SHP77 (cell line): ENCODE measurements at regions not wholly inside any gene's neighbourhood (a gene's known extent, or its start where the extent isn't known, plus 50 kb on each side); places are given as distances from the start of the nearest gene placed in this dataset.

Experiments
- DNase-seq, 2 experiments: peaks; one replicate each; lab custom pipeline; 2025; lab: John Stamatoyannopoulos, UW

DNA sequence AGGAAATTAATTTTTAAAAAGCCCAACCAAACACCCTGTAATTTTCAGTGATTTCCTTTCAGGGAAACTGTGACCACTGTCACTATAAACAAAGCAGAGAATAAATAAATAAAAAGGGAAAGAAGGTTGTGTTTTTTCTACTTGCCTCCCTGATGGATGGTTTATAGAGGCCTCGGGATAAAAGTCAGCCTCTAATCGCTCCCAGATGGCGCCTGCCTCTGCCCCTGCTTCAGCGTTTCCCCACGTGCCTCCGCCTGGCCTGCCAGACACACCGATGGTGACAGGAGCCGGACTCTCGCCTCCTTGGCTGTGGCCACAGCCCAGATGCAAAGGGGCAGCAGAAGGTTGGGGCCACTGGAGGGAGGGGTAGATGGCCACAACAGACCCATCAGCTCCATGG lies 327.7 kb downstream of the CDC5L start:
- no peak for DNase-seq

- DNase-seq = no peak
Measured at GRCh38 chr6:44715925-44716324, 328.4 kb downstream of the CDC5L start.

GRCh38 chr6:44717431-44717830 lies 329.9 kb downstream of the CDC5L start:
- no peak for DNase-seq

GRCh38 chr6:44721954-44722578 lies 334.6 kb downstream of the CDC5L start:
- no peak for DNase-seq

- no peak for DNase-seq
Measured at GRCh38 chr6:44722736-44723135, 335.2 kb downstream of the CDC5L start.

GRCh38 chr6:44723439-44724197 lies 336.1 kb downstream of the CDC5L start:
- no peak for DNase-seq

- no peak for DNase-seq
Measured at GRCh38 chr6:44725070-44725469, 337.6 kb downstream of the CDC5L start.

GRCh38 chr6:44727651-44728630 lies 340.4 kb downstream of the CDC5L start:
- DNase-seq = no peak

- no peak for DNase-seq
Measured at GRCh38 chr6:44730771-44731391, 343.4 kb downstream of the CDC5L start.

GRCh38 chr6:44731485-44732095 lies 344.1 kb downstream of the CDC5L start:
- DNase-seq = no peak

DNA sequence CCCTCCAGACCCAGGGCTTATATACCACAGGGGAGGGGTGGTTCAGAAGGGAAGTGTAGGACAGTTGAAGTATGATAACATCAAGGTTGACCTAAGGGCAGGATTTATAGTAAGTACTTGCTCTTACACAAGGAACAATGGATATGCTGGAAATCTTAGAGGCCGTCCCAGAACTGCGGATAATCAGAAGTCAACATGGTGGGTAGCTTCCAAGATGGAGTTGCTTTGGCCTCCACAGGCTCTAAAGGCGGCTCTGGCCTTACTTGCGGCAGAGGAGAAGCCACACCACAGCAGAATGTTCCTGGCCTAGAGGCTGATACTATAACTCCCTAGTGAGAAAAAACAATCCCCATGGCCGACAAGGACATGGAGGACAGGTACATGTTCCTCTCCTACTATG lies 344.7 kb downstream of the CDC5L start:
- DNase-seq = no peak

GRCh38 chr6:44733126-44733525 lies 345.6 kb downstream of the CDC5L start:
- DNase-seq = no peak

DNA sequence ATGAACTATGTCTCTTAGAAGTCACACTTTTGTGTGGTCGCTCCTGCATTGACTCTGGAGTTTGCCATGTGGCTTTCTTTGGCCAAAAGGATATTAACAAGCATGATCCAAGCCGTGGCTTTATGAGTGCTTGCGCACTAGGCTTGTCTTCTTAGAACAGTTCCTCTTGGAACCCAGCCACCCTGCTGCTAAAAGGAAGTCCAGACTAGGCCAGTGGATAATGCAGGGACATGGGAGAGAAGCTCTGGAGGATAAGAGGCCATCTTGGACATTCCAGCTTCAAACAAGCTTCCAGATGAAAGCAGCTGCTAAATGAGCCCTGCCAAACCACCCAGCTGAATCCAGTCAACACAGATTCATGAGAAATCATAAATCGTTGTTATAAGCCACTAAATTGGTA lies 346.4 kb downstream of the CDC5L start:
- no peak for DNase-seq

DNA sequence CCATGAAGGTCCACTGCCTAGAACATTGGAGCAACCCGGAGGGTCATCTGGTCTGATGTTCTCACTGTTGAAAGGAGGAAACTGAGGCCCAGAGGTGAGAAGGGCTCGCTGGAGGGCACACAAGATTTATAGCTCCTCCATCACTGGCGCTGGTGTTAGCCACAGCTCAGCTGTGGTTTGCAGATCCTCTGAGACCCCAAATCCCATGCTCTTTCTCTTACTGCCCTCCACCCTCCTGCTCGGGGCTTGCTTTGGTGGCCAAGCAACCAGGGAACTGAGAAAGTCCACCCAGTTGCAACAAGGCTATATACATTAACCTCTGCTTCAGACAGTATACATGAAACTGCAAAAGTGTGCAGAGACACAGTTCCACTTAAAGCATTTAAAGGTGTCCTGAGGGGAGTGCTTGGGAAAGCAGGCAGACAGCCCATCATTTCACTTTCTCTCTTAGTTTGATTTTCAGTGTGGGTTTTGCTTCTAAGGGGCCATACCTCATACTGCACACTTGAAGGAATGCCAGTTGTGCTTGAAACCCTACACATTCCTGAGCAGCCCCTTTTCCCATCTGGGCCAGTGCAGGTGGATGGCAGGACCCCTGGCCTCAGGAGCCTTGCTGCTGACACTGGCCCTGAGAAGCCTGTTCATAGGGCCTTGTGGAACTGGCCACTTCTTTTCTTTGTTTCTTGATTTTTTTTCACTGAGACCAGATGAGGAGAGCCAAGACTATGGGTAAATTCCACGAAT lies 347.6 kb downstream of the CDC5L start:
- no peak for DNase-seq

DNA sequence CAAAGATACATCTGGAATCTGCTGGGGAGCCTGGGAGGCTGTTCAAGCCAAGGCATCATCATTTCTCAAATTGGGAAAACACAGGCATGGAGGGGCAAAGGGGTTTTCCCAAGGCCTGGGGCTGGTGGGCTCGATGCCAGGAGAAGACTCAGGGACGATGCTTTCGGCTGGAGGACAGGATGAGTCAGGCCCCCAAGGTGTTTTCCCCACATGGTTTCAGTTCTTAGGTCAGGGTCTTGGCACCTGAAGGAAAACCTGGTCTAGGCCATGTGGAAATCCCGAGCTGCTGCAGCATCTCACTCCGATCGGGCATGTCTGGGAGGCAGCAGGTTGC lies 348.1 kb downstream of the CDC5L start:
- no peak for DNase-seq

GRCh38 chr6:44737341-44737740 lies 349.8 kb downstream of the CDC5L start:
- DNase-seq = no peak

DNA sequence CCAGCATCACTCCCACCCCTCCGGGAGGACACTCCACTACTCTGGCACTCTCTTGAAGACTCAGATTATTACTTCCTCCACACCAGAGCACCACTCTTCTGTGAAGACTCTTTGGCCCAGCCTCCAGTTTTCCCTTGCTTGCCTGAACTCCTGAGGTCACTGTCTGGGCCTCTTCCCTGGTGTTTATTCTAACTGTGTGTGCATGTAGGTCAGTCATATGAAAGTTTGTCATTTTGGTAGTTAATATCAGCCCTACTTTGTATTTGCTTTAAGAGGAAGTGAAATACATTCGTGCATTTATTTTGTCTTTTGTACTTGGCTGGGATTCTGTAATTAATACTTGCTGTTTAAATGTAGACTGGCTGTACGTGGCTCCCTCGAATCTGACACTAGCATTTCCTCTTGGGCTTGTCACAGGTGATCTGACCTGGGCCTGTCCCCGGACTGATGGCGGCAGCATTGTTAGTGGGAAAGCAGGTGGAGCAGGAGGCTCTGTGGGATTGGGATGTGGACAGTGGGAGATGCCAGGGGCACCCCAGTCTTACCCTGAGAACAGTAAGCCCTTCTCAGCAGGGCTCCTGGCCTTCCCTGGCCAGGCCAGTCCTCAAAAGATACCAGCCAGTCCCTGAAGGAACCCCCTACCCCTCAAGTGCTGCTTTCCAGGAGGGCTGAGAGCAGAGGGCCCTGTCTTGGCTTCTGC lies 350.5 kb downstream of the CDC5L start:
- DNase-seq = no peak

- DNase-seq = no peak
Measured at GRCh38 chr6:44738601-44739146, 351.2 kb downstream of the CDC5L start.

DNA sequence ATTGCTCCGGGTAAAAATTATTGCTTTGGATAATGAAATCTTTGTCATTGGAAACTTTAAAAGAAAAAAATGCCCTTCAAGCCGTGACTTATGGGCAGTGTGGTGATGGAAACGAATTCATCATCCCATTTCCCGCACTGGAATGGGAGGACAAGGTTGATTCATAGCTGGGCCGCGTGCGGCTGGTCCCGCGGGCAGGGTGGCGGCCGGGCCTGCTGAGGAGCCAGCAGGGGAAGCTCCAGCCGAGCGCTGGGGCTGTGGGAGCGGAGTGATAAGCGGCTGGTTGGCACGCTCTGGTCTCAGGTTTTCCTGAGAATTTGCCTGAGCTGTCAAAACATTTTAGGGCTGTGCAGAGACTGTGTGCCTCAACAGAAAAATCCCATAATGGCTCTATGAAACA lies 351.7 kb downstream of the CDC5L start:
- DNase-seq = no peak

- no peak for DNase-seq
Measured at GRCh38 chr6:44740566-44741120, 353.1 kb downstream of the CDC5L start.
